Endothelial cell of umbilical vein (primary cell): ENCODE measurements at regions not wholly inside any gene's neighbourhood (a gene's known extent, or its start where the extent isn't known, plus 50 kb on each side); places are given as distances from the start of the nearest gene placed in this dataset.

Experiments
- BruUV-seq: library from RNA; stranded (reverse); fragments of 400-500 nt; replicated peaks from 2 replicates; lab custom pipeline; 2021; lab: Mats Ljungman, UMichigan
- CTCF ChIA-PET: fragments of 300-600, 350-600 bp; sonication (Branson Sonifier 250); formaldehyde crosslinking; loops from one replicate; lab custom pipeline; 2021; ENCODE audit warnings: antibody characterized with exemption, inconsistent platforms; lab: Charles Lee
- POLR2A ChIA-PET: fragments of 300-600, 350-600 bp; sonication (Branson Sonifier 250); formaldehyde crosslinking; loops from one replicate; lab custom pipeline; 2021; ENCODE audit warnings: antibody characterized with exemption, inconsistent platforms; lab: Charles Lee
- DNase-seq: peaks from one replicate; pipeline ENCODE4 v3.0.0-alpha.2; 2011; ENCODE audit warnings: low read depth, low spot score
- FAIRE-seq: peaks from 2 replicates; lab custom pipeline; 2011; peaks lifted over from hg19 to GRCh38; lab: Jason Lieb, UNC
- H2AFZ ChIP-seq: 2 replicates; pipeline ENCODE4 v1.6.0; 2012; ENCODE audit warnings: low read depth, low read length, control low read depth, inconsistent platforms
- H3K27ac ChIP-seq: 2 replicates; pipeline ENCODE4 v1.5.1; 2011; ENCODE audit warnings: low read depth, mild to moderate bottlenecking, control low read depth, low read length, moderate library complexity; ENCODE audit not compliant: insufficient read depth
- H3K27me3 ChIP-seq, 2 experiments: 2 replicates each; pipeline versions ENCODE4 v1.6.0 to v1.6.1; 2011; ENCODE audit warnings: low read length in 2 of 2, mixed read lengths in 1 of 2; ENCODE audit not compliant: control insufficient read depth in 2 of 2, insufficient read depth in 2 of 2
- H3K36me3 ChIP-seq, 2 experiments: 2 replicates in 1 of 2; 3 replicates in 1 of 2; pipeline ENCODE4 v1.5.1; 2011; ENCODE audit warnings: low read length in 2 of 2, mild to moderate bottlenecking in 1 of 2, moderate library complexity in 1 of 2; ENCODE audit not compliant: control insufficient read depth in 2 of 2, insufficient read depth in 2 of 2; ENCODE audit errors: extremely low read depth in 1 of 2
- H3K4me1 ChIP-seq: 3 replicates; pipeline ENCODE4 v1.5.1; 2011; ENCODE audit warnings: mild to moderate bottlenecking, low read length; ENCODE audit not compliant: control insufficient read depth, insufficient read depth; ENCODE audit errors: extremely low read depth
- H3K4me2 ChIP-seq: 2 replicates; pipeline ENCODE4 v1.6.1; 2011; ENCODE audit warnings: low read length, control low read depth, mixed read lengths; ENCODE audit not compliant: insufficient read depth
- H3K4me3 ChIP-seq, 3 experiments: fragments of 200-600 bp in 1 of 3; sonication (generic), shearing (Covaris generic) in 1 of 3; replicated peaks in 1 of 3; 2 replicates each; pipeline ENCODE4 v1.5.1; 2011 to 2016; ENCODE audit warnings: control low read depth in 3 of 3, low read length in 3 of 3, mild to moderate bottlenecking in 2 of 3, inconsistent platforms in 1 of 3, low read depth in 1 of 3, moderate library complexity in 1 of 3; ENCODE audit not compliant: insufficient read depth in 1 of 3
- H3K79me2 ChIP-seq: 2 replicates; pipeline ENCODE4 v1.6.0; 2012; ENCODE audit warnings: low read length, inconsistent platforms; ENCODE audit not compliant: control insufficient read depth, insufficient read depth
- H3K9ac ChIP-seq: replicated peaks from 2 replicates; pipeline ENCODE3; 2011; ENCODE audit warnings: low read length, control low read depth; ENCODE audit not compliant: insufficient read depth; ENCODE audit errors: extremely low read depth
- H3K9me1 ChIP-seq: replicated peaks from 3 replicates; pipeline ENCODE4 v1.6.0; 2011; ENCODE audit warnings: mild to moderate bottlenecking, low read length; ENCODE audit not compliant: control insufficient read depth, insufficient read depth; ENCODE audit errors: extremely low read depth
- H3K9me3 ChIP-seq: replicated peaks from 2 replicates; pipeline ENCODE4 v1.5.1; 2012; ENCODE audit warnings: low read length, inconsistent platforms; ENCODE audit not compliant: control insufficient read depth, insufficient read depth
- H4K20me1 ChIP-seq: replicated peaks from 2 replicates; pipeline ENCODE3; 2011; ENCODE audit warnings: mild to moderate bottlenecking, low read length; ENCODE audit not compliant: control insufficient read depth, insufficient read depth; ENCODE audit errors: extremely low read depth
- EZH2 ChIP-seq: IDR thresholded peaks from 2 replicates; pipeline ENCODE4 v1.6.1; 2012; ENCODE audit warnings: borderline replicate concordance, low read depth, mild to moderate bottlenecking, moderate library complexity, low read length, inconsistent platforms; ENCODE audit not compliant: severe bottlenecking
- FOS ChIP-seq: IDR thresholded peaks from 2 replicates; pipeline ENCODE4 v1.6.1; 2011; ENCODE audit warnings: mild to moderate bottlenecking, low read length, moderate library complexity, borderline replicate concordance; ENCODE audit not compliant: insufficient read depth
- GATA2 ChIP-seq: IDR thresholded peaks from 2 replicates; pipeline ENCODE4 v1.7.0; 2011; ENCODE audit warnings: low read depth, mild to moderate bottlenecking, moderate library complexity, mixed read lengths, low read length; ENCODE audit not compliant: insufficient read length, insufficient read depth
- JUN ChIP-seq: IDR thresholded peaks from 2 replicates; pipeline ENCODE4 v1.6.1; 2011; ENCODE audit warnings: borderline replicate concordance, low read depth; ENCODE audit not compliant: insufficient read length, insufficient read depth
- MYC ChIP-seq: IDR thresholded peaks from one replicate; pipeline ENCODE4 v1.6.1; 2011; ENCODE audit warnings: mild to moderate bottlenecking, low read depth, low read length
- POLR2A ChIP-seq: IDR thresholded peaks from 2 replicates; pipeline ENCODE4 v1.6.1; 2012; ENCODE audit warnings: low read depth, mild to moderate bottlenecking, control low read depth, low read length
- POLR2AphosphoS5 ChIP-seq: IDR thresholded peaks from 2 replicates; pipeline ENCODE4 v1.6.1; 2012; ENCODE audit warnings: low read depth, mild to moderate bottlenecking, control low read depth, low read length, moderate library complexity; ENCODE audit not compliant: insufficient read depth
- dilution Hi-C: fragments of 300-500 bp; cut with MboI; formaldehyde crosslinking; loops from one replicate; pipeline ENCODE4 v1.15.0; 2019; ENCODE audit warnings: low sequenced_read_pairs; ENCODE audit not compliant: extremely low pct_ligation_motif_present
- intact Hi-C: fragments of 100-400 bp; cut with micrococcal nuclease; formaldehyde crosslinking; loops from one replicate; pipeline ENCODE4 v1.10.0; 2022
- TF ChIP-seq, protein P1 (sequence below), 2 donors: IDR thresholded peaks; 1 replicate in 1 of 2; 2 replicates in 1 of 2; pipeline ENCODE4 v1.5.1; 2011; ENCODE audit warnings: low read length in 2 of 2, mild to moderate bottlenecking in 2 of 2, moderate library complexity in 2 of 2, control low read depth in 1 of 2, inconsistent platforms in 1 of 2, low read depth in 1 of 2; ENCODE audit not compliant: insufficient read depth in 1 of 2; ENCODE audit errors: extremely low read depth in 1 of 2
- TF ChIP-seq, protein P2 (sequence below): IDR thresholded peaks from 2 replicates; pipeline ENCODE4 v1.6.1; 2011; ENCODE audit not compliant: insufficient read depth, insufficient read length

DNA sequence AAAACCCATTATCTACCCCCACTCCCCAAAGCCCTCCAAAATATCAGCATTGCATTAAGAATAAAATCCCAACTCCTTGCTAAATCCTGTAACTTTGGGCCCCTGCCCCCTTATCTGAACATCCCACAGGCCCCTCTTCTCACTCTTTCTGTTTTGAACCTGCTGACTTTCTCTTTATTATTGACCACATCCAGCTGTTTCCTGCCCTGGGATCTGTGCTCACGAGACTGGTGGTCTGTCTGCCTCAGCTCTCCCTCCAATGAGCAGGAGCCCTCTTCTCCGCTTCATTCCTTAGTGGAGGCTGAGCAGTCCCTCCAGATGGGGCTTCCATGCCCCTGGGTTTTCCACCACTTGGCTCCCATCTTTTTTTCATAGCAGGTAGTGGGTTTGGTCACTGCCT, 116.9 kb downstream of the ACKR3 start:
- no peak overlapping the region for H3K4me2 ChIP-seq
- H4K20me1 ChIP-seq: no peaks in the 10 kb centered on the region
- H3K9me3 ChIP-seq: no peaks in the 10 kb centered on the region
- no peak overlapping the region for H2AFZ ChIP-seq
- dilution Hi-C loops (no loop called here), intact Hi-C loops (no loop called here)
- H3K27ac ChIP-seq: no peak overlapping the region
- H3K9me1 ChIP-seq: no peaks in the 10 kb centered on the region
- BruUV-seq: no TSS peak
- ChIA-PET POLR2A (no interaction called here), CTCF (no interaction called here)
- FAIRE-seq (no peak), DNase-seq (no peak)
- H3K9ac ChIP-seq: no peak overlapping the region
- H3K36me3 ChIP-seq: no peaks in the 10 kb centered on the region
- no peaks in the 10 kb centered on the region for H3K79me2 ChIP-seq
- no peak overlapping the region for H3K4me3 ChIP-seq
- TF ChIP-seq FOS (no peak), MYC (no peak), GATA2 (no peak), POLR2A (no peak), EZH2 (no peak), POLR2AphosphoS5 (no peak), JUN (no peak)
- TF ChIP-seq, protein P1, sequence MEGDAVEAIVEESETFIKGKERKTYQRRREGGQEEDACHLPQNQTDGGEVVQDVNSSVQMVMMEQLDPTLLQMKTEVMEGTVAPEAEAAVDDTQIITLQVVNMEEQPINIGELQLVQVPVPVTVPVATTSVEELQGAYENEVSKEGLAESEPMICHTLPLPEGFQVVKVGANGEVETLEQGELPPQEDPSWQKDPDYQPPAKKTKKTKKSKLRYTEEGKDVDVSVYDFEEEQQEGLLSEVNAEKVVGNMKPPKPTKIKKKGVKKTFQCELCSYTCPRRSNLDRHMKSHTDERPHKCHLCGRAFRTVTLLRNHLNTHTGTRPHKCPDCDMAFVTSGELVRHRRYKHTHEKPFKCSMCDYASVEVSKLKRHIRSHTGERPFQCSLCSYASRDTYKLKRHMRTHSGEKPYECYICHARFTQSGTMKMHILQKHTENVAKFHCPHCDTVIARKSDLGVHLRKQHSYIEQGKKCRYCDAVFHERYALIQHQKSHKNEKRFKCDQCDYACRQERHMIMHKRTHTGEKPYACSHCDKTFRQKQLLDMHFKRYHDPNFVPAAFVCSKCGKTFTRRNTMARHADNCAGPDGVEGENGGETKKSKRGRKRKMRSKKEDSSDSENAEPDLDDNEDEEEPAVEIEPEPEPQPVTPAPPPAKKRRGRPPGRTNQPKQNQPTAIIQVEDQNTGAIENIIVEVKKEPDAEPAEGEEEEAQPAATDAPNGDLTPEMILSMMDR (IDR thresholded peaks at IDR 0.05; ENCODE audit: extremely low read depth in 1 of 2, insufficient read depth in 1 of 2, low read depth in 1 of 2, low read length in 2 of 2): no peak
- TF ChIP-seq, protein P2, sequence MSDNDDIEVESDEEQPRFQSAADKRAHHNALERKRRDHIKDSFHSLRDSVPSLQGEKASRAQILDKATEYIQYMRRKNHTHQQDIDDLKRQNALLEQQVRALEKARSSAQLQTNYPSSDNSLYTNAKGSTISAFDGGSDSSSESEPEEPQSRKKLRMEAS: no peak
- H3K27me3 ChIP-seq: no peaks in the 10 kb centered on the region
- H3K4me1 ChIP-seq: peaks cover under 1% of the 10 kb centered on the region
